Activated CD4-positive, alpha-beta memory T cell treated with anti-CD3 and anti-CD28 coated beads for 36 hours (primary cell): ENCODE measurements at regions not wholly inside any gene's neighbourhood (a gene's known extent, or its start where the extent isn't known, plus 50 kb on each side); places are given as distances from the start of the nearest gene placed in this dataset.

Experiments
- CTCF ChIA-PET: fragments of 350-600 bp; sonication (Branson Sonifier 250); formaldehyde crosslinking; loops from one replicate; lab custom pipeline; 2021; ENCODE audit warnings: antibody characterized with exemption, inconsistent platforms; lab: Charles Lee
- POLR2A ChIA-PET: fragments of 350-600 bp; sonication (Branson Sonifier 250); formaldehyde crosslinking; loops from one replicate; lab custom pipeline; 2021; ENCODE audit warnings: antibody characterized with exemption; lab: Charles Lee
- DNase-seq: peaks from one replicate; pipeline ENCODE4 v3.0.0-alpha.2; 2020
- H3K27ac Mint-ChIP-seq: one replicate; pipeline ENCODE4 v1.8.0; 2021; ENCODE audit warnings: mixed read lengths
- H3K27me3 Mint-ChIP-seq: one replicate; pipeline ENCODE4 v1.8.0; 2021; ENCODE audit warnings: mixed read lengths
- H3K36me3 Mint-ChIP-seq: one replicate; pipeline ENCODE4 v1.8.0; 2021; ENCODE audit warnings: mixed read lengths
- H3K4me1 Mint-ChIP-seq: one replicate; pipeline ENCODE4 v1.8.0; 2021; ENCODE audit warnings: low read depth, mixed read lengths
- H3K4me3 Mint-ChIP-seq: one replicate; pipeline ENCODE4 v1.8.0; 2021; ENCODE audit warnings: mild to moderate bottlenecking, mixed read lengths
- H3K9me3 Mint-ChIP-seq: one replicate; pipeline ENCODE4 v1.8.0; 2021; ENCODE audit warnings: mixed read lengths
- intact Hi-C: fragments of 100-400 bp; cut with micrococcal nuclease; formaldehyde crosslinking; loops from one replicate; pipeline ENCODE4 v1.15.1; 2023

DNA sequence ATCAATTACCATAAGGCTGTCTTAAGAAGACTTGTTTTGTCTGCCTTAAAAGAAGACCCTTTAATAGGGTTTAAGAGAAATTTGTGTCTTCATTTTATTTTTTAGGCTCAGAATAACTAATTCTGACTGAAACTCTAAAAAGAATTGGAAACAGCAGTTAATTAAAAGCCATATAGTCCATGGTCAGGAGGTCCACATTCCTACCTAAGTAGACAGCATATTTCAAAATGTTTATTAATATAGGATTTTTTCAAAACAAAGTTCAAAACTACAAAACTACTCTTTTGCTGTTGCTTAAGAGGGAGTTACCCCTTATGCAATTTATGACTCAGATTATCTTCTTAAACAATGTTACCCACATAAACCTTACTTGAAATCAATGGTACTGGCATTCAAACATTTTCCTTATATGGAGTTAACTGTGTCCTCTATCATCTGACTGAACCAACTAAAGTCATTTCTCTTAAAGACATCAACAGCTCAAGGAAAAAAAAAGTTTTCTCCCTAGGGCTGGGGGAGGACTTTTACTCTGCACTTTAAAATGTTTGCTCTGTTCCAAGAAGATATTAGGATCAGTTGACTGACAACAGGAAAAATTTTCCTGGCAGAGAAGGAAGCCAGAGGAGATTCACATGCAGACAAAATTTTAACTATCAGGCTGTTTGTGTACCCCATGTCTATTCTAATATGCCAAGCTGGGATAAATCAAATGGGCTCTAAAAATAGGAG, 56.8 kb upstream of the NANOGP8 start:
- ChIA-PET POLR2A (no interaction called here), CTCF (no interaction called here)
- H3K9me3 Mint-ChIP-seq = no peaks in the 10 kb centered on the region
- intact Hi-C loops = no loop called here
- no peaks in the 10 kb centered on the region for H3K27me3 Mint-ChIP-seq
- H3K4me1 Mint-ChIP-seq = no peaks in the 10 kb centered on the region
- H3K4me3 Mint-ChIP-seq = no peak overlapping the region
- H3K36me3 Mint-ChIP-seq = no peaks in the 10 kb centered on the region
- no peak overlapping the region for H3K27ac Mint-ChIP-seq
- no peak for DNase-seq

DNA sequence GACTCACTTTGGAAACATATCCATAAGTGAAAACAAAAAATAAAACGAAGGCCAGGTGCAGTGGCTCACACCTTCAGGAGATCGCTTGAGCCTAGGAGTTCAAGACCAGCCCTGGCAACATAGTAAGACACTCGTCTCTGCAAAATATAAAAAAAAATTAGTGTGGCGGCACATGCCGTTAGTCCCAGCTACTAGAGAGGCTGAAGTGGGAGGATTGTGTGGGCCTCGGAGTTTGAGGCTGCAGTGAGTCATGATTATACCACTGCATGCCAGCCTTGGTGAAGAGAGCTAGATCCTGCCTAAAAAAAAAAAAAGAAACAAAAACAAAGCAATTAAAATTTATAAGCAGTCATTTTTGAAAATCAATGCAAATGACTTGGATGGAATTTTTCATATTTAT, 54.7 kb upstream of the NANOGP8 start:
- no peak overlapping the region for H3K27ac Mint-ChIP-seq
- ChIA-PET CTCF (no interaction called here), POLR2A (no interaction called here)
- no peaks in the 10 kb centered on the region for H3K9me3 Mint-ChIP-seq
- DNase-seq = no peak
- H3K36me3 Mint-ChIP-seq = no peaks in the 10 kb centered on the region
- H3K4me1 Mint-ChIP-seq = no peaks in the 10 kb centered on the region
- no peaks in the 10 kb centered on the region for H3K27me3 Mint-ChIP-seq
- intact Hi-C loops = no loop called here
- no peak overlapping the region for H3K4me3 Mint-ChIP-seq

DNA sequence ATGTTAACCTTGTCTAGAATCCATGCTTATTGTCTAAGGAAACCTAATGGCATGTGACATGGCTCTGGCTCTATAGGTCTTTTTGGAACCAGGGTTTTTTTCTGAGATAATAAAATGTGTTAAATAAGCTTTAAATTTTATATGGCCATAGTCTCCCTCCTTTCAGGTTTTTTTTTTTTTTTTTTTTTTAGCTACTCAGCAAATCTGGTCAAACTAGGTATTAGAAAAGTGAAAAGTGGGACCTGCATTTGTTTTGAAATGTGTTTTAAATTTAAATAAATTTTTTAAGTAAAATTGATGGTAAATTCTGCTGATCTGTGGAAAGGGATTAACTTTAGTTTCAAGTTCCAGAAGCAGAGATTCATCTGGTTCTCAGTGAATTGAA, 52.1 kb upstream of the NANOGP8 start:
- no peaks in the 10 kb centered on the region for H3K27me3 Mint-ChIP-seq
- H3K9me3 Mint-ChIP-seq = peaks cover under 1% of the 10 kb centered on the region
- intact Hi-C loops = no loop called here
- CTCF ChIA-PET = interaction anchor here (1.5 kb wide), 1 partner anchor 59 kb away, joined by 4 read pairs; no protein-coding TSS in a partner anchor
- H3K4me3 Mint-ChIP-seq = no peak overlapping the region
- no peaks in the 10 kb centered on the region for H3K4me1 Mint-ChIP-seq
- no peaks in the 10 kb centered on the region for H3K36me3 Mint-ChIP-seq
- H3K27ac Mint-ChIP-seq = no peak overlapping the region
- POLR2A ChIA-PET = no interaction called here
- no peak for DNase-seq

DNA sequence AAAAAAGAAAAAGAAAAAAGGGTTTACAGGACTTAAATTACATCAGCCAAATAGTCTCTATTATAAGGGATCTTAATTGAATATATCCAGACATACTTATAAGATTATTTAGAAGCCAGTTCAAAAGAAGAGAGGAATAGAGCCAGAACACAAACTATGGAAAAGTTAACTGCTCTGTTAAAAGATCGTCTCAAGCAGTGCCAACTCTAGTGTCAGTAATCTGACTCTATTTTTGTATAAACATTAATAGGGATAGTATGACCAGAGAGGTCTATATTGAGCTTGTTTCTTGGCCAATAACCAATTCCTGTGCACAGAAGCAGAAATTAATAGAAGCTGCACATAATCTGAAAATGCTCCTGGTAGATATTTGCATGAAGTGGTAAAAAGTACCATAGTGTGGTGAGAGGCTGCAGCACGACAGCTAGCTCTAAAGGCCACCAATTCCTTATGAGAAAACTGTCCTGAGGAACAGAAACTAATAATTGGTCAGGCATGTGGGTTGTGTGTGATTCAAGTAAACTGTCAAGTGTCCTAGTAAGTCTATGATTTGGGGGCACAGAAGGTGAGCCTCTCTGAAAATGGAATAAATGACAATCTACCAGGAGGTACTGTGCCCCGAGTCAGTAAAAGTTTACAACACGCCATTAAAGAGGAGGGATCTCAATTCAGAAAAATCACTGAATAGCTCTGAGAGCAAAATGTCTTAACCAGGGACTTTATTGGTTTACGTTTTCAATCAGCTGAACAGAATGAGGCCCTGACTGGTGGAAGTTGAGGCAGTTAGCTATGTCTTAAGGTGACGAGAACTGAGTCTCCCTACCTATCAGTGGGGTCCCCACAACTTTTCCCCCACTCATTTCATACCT, 51.5 kb upstream of the NANOGP8 start:
- Mint-ChIP-seq H3K4me3 (no peak overlapping the region), H3K27me3 (no peaks in the 10 kb centered on the region)

More for the DNA sequence above, 51.5 kb upstream of the NANOGP8 start:
- DNase-seq = no peak
- peaks cover 3% of the 10 kb centered on the region for H3K9me3 Mint-ChIP-seq
- ChIA-PET CTCF (interaction anchor here (1.5 kb wide), 1 partner anchor 58 kb away, joined by 4 read pairs; no protein-coding TSS in a partner anchor), POLR2A (no interaction called here)
- no peaks in the 10 kb centered on the region for H3K36me3 Mint-ChIP-seq
- intact Hi-C loops = no loop called here
- no peaks in the 10 kb centered on the region for H3K4me1 Mint-ChIP-seq
- H3K27ac Mint-ChIP-seq = no peak overlapping the region
